IPS-20b (cell line): ENCODE measurements at regions not wholly inside any gene's neighbourhood (a gene's known extent, or its start where the extent isn't known, plus 50 kb on each side); places are given as distances from the start of the nearest gene placed in this dataset.

Source experiments
- H3K27ac ChIP-seq: one replicate; pipeline ENCODE4 v1.5.1; 2013; ENCODE audit warnings: low read length
- H3K27me3 ChIP-seq: 2 replicates; pipeline ENCODE4 v1.6.1; 2013; ENCODE audit warnings: mild to moderate bottlenecking, low read length, inconsistent platforms; ENCODE audit not compliant: insufficient read depth
- H3K36me3 ChIP-seq: 2 replicates; pipeline ENCODE4 v1.6.1; 2013; ENCODE audit warnings: low read depth, mild to moderate bottlenecking, inconsistent platforms, low read length, moderate library complexity; ENCODE audit not compliant: insufficient read depth
- H3K4me1 ChIP-seq: 2 replicates; pipeline ENCODE4 v1.6.1; 2013; ENCODE audit warnings: mild to moderate bottlenecking, control low read depth, inconsistent platforms, low read length, moderate library complexity; ENCODE audit not compliant: insufficient read depth
- H3K4me3 ChIP-seq: 2 replicates; pipeline ENCODE4 v1.5.1; 2013; ENCODE audit warnings: mild to moderate bottlenecking, low read length, inconsistent platforms
- H3K9ac ChIP-seq: 2 replicates; pipeline ENCODE4 v1.6.1; 2013; ENCODE audit warnings: low read depth, mild to moderate bottlenecking, inconsistent platforms, low read length, moderate library complexity
- H3K9me3 ChIP-seq: 2 replicates; pipeline ENCODE4 v1.6.1; 2013; ENCODE audit warnings: mild to moderate bottlenecking, low read depth, low read length, inconsistent platforms; ENCODE audit not compliant: insufficient read depth

DNA sequence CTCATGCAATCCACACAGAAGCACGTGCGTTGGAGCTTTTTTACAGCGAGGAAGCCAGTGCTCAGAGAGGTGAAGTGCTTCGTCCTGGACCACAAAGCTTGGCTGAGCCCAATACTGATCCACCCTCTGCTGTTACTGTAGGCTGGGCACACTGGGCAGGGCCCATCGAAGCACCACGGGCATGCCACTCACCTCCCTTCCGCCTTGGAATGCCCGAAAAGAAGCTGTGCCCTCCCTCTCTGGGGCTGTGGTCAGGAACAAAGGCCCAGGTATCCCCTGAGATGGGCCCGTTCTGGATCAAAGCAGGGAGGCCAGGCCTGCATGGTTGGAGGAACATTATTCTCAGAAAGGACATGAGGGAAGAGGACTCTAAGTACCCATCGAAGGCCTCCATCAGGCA, 206.7 kb upstream of the C1orf174 start:
- Histone ChIP-seq H3K4me3 (no peak overlapping the region), H3K9ac (no peak overlapping the region), H3K27me3 (no peaks in the 10 kb centered on the region), H3K9me3 (no peaks in the 10 kb centered on the region), H3K27ac (no peak overlapping the region), H3K36me3 (no peaks in the 10 kb centered on the region), H3K4me1 (no peaks in the 10 kb centered on the region)

DNA sequence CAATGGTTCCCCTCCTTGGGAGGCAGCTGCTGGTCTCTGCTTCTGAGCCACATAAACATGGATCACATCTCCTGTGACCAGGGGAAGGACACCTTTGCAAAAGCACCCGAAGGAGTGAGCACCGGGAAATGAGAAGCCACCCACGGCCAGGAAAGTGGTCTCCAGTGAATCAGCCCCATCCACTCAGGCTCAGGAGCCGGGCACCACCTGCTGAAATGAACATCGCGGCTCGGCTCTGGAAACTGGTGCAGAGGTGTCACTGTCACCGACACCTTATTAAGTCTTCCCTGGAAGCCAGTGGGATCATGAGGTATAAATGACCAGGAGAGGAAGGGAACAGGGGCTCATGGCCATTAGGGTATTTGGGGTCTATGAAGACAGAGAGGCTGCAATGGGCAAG, 207.2 kb upstream of the C1orf174 start:
- no peaks in the 10 kb centered on the region for H3K27me3 ChIP-seq
- H3K9me3 ChIP-seq = no peaks in the 10 kb centered on the region
- H3K4me3 ChIP-seq = no peak overlapping the region
- H3K4me1 ChIP-seq = no peaks in the 10 kb centered on the region
- H3K36me3 ChIP-seq = no peaks in the 10 kb centered on the region
- H3K9ac ChIP-seq = no peak overlapping the region
- H3K27ac ChIP-seq = no peak overlapping the region

DNA sequence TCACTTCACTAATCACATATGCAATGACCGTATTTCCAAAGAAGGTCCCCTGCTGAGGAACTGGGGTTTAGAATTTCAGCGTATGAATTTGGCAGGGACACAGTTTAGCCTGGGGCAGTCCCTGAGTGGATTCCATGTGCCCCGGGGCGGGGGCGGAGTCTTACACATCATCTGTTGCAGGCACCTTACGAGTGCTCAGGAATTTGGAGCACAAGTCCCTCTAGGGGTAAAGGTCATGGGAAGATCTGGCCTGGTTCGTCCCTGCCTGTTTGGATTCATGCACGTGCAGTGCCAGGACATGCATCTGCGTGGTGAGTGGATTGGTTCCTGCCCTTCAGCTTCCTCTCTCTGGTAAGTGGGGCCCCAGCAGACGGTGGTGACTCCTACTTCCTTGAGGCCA, 208.3 kb upstream of the C1orf174 start:
- no peaks in the 10 kb centered on the region for H3K4me1 ChIP-seq
- H3K27ac ChIP-seq = no peak overlapping the region
- no peak overlapping the region for H3K9ac ChIP-seq
- no peaks in the 10 kb centered on the region for H3K27me3 ChIP-seq
- H3K4me3 ChIP-seq = no peak overlapping the region
- H3K36me3 ChIP-seq = no peaks in the 10 kb centered on the region
- no peaks in the 10 kb centered on the region for H3K9me3 ChIP-seq

DNA sequence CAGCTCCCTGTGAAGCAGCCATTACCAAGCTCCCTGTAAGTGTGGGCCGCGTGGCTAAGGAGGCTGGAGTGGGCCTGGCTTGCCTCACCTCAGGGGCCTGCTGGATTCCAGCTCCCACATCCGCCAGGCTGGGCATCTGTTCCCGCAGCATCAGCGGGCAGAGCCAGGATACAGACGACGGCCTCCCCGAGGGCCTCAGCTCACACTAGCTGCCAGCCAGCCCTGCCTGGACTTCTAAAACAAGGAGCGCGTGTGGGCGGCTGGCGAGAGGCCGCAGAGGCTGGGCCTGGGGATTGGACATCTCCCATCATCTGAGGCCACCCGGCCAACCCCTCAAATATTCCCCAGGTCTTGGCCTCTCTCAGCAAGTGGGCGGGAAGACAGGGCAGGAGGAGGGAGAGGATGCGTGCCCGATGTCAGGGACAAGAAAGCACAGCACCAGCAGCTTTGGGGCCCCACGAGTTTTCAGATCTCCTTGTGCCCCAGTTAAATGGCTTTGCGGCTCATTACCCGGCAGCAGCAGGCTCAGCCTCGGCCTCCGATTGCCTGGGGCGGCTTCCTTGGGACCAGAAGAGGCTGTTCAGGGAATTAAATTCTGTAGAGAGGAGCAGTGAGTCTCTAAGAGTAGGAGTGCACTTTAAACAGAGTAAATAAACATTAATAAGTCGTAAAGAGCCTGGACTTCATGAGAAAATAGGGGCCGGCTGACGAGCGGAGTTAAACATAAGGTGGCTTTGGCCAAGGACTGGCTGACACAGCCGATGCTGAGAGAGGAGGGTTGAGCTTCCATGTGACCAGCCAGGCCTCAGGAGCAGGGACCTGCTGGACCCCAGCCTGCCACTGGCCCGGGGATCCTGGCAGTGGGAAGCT, 208.9 kb upstream of the C1orf174 start:
- Histone ChIP-seq H3K36me3 (no peaks in the 10 kb centered on the region), H3K9ac (no peak overlapping the region), H3K4me1 (no peaks in the 10 kb centered on the region), H3K9me3 (no peaks in the 10 kb centered on the region), H3K27ac (no peak overlapping the region), H3K27me3 (no peaks in the 10 kb centered on the region), H3K4me3 (no peak overlapping the region)

DNA sequence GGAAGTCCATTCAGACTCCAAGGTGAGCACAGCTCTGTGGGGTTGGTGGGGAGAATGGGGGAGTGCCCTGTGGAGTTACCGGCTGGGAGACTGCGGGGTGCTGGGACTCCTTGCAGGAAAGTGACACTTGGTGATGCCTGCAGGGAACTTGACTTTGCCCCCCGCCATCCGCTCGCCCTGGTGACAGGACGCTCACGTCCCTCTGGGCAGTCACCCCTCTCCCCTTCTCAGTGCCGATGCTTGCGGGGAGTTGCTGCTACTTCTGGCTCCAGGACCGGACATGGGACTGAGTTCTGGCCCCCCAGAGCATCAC, 209.5 kb upstream of the C1orf174 start:
- Histone ChIP-seq H3K27ac (no peak overlapping the region), H3K9ac (no peak overlapping the region), H3K27me3 (no peaks in the 10 kb centered on the region), H3K9me3 (no peaks in the 10 kb centered on the region), H3K4me3 (no peak overlapping the region), H3K4me1 (peaks cover 1% of the 10 kb centered on the region; the same call in 1 of the 2 replicates), H3K36me3 (no peaks in the 10 kb centered on the region)

DNA sequence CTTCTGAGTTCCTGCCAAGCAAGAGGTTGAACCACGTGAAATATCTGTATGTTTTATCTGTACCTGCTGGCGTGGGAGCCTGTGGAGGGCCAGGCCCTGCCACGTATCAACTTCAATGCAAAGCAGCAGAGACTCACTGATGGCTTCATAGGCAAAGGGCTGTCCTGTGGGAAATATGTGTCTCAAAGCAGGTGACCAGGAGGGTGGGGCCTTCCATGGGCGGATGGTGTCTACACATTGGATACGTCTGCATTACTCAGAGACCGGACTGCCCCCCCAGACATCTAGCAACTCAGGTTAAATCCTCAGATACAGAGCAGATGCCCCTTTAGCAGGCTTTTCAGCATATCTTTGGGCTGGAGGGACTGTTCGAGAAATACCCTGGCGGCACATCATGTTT, 210.8 kb upstream of the C1orf174 start:
- no peaks in the 10 kb centered on the region for H3K27me3 ChIP-seq
- H3K9ac ChIP-seq = no peak overlapping the region
- H3K4me1 ChIP-seq = peaks cover 6% of the 10 kb centered on the region; the same call in 1 of the 2 replicates
- H3K4me3 ChIP-seq = no peak overlapping the region
- H3K36me3 ChIP-seq = no peaks in the 10 kb centered on the region
- H3K9me3 ChIP-seq = no peaks in the 10 kb centered on the region
- H3K27ac ChIP-seq = no peak overlapping the region

DNA sequence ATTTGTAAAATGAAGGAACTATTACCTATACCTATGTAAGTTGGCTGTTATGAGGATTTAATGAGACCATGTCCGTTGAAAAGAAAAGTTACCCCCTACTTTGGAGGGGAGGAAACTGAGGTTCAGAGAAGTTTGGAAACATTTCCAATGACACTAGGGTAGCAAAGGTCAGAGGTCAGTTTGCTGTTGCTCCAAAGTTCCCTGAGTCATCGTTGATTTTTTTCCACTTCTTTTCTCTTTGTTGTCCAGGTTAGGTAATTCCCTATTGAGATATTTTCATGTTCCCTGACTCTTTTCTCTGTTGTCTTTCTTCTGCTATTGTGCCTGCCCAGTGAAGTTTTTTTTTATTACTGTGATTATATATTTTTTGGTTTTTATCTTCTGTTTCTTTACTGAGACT, 213.8 kb upstream of the C1orf174 start:
- no peaks in the 10 kb centered on the region for H3K9me3 ChIP-seq
- no peaks in the 10 kb centered on the region for H3K27me3 ChIP-seq
- peaks cover 6% of the 10 kb centered on the region; the same call in 1 of the 2 replicates for H3K4me1 ChIP-seq
- H3K36me3 ChIP-seq = no peaks in the 10 kb centered on the region
- H3K27ac ChIP-seq = no peak overlapping the region
- no peak overlapping the region for H3K9ac ChIP-seq
- H3K4me3 ChIP-seq = no peak overlapping the region

DNA sequence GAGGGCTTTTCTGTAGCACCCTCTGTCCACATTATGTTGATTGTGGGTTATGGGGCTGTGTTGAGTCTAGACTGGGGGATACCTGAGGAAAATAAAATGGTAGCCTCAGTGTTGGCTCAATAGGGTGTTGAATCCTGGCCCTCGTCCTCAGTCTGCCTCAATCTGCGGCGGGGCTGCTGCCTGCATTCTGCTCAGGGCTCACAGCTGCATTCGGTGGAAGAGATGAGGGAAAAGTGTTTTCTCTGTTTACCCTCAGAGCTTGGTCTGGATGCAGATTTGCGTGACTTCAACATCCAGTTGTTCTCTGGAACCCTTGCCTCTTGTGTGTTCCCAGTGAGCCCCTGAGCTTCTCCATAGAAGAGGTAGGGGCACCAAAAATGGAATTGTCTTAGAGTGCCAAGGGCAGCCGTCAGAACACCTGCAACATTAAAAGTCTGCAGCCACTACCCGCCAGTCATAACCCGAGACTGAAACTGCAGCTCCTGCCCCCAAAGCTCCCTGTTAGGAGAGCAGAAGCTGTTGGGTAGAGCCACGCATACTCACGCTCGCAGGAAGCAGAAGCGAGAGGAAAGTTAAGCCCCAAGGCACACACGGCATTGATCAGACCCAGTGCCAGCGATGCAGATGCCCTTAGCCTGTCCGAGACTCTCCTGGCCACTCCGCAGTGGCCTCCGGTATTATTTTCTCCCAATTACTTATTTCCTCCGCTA, 215.3 kb upstream of the C1orf174 start:
- H3K36me3 ChIP-seq = no peaks in the 10 kb centered on the region
- H3K9ac ChIP-seq = no peak overlapping the region
- peaks cover 10% of the 10 kb centered on the region; the same call in 1 of the 2 replicates for H3K4me1 ChIP-seq
- no peaks in the 10 kb centered on the region for H3K27me3 ChIP-seq
- no peak overlapping the region for H3K27ac ChIP-seq
- H3K9me3 ChIP-seq = no peaks in the 10 kb centered on the region
- no peak overlapping the region for H3K4me3 ChIP-seq

DNA sequence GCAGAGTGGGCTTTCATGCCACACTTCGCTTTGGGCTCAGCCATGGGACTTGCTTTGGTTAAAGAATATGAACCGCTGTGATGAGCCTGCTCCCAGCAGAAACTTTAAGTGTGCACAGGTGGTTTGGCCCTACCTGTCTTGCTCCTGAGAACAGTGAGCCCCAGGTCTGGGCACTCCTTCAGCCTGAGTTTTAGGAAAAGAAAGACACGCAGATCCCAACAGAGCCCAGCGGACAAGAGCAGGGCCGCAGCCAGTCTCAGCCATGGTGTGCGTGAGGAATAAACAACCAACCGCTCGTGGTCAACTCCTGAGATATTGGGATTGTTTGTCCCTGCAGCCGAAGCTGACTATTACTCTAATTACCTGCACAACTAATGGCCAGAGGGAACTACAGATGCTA, 217.1 kb upstream of the C1orf174 start:
- H3K27ac ChIP-seq = no peak overlapping the region
- H3K4me3 ChIP-seq = no peak overlapping the region
- H3K9ac ChIP-seq = no peak overlapping the region
- no peaks in the 10 kb centered on the region for H3K36me3 ChIP-seq
- H3K9me3 ChIP-seq = no peaks in the 10 kb centered on the region
- no peaks in the 10 kb centered on the region for H3K27me3 ChIP-seq
- peaks cover 10% of the 10 kb centered on the region; the same call in 1 of the 2 replicates for H3K4me1 ChIP-seq

DNA sequence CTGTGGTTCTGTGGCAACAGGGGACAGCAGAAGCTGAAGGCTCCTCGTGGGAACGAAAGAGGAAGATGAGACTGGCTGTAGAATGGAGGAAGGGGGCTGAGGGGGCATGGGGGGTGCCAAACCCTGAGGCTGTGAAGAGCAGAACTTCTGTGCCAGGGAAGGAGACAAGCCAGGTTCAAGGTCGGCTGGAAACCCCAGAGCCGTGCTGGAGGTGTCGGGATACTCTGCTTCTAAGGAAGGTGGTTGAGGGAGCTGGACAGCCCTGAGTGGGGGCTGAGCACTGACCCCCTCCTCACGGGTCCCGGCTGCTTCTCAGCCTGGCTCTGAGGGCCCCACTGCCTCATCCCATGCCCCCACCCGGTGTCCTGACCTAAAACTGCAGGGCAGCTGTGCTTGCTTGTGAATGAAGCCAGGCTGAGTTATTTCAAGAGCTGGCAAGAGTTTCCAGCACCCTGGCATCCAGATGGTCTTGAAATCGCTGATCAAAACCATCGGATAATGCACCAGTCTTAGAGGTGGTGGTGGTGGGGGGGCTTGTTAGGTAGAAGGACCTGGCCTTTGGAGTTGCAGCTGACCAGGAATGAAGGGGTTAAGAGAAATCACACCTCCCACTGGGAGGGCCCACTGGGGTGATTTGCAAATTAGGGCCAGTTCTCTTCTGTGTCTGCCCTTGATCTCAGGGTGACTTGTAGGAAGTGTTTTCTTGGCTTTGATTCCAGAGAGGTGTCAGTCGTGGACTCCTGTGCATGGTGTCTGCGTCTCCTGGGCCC, 218.9 kb upstream of the C1orf174 start:
- H3K9ac ChIP-seq = no peak overlapping the region

DNA sequence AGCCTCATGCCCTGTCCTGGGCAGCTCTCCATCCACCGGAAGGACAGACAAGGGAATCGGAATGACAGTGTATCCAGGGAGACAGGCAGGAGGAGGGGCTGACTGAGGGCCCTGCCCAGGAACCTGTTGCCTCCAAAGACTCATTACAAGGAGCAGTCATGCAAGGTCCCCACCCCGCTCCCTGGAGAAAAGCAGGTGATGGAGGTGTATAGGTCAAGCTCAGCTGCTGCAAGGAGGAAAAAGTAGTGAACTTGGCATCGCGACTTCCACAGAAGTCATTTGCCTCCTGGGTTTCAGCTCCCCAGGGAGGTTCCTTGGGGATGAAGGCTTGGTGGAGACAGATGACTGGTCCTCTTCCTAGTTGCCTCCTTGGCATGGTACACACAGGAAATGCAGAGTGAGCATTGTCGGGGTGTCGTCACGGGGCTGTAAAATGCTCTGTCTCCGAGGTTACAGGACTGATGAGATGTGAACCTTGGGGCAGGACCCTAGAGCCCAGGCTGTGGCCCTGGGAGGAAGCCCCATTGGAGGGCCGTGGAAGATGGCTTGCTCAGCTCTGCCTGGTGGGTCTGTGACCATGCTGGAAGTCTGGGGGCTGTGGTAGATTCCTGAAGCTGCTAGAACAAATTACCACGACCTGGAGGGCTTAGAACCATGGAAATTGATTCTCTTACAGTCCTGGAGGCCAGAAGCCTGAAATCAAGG, 219.6 kb upstream of the C1orf174 start:
- Histone ChIP-seq H3K36me3 (no peaks in the 10 kb centered on the region), H3K9ac (no peak overlapping the region), H3K27me3 (no peaks in the 10 kb centered on the region), H3K9me3 (no peaks in the 10 kb centered on the region), H3K4me1 (peaks cover 8% of the 10 kb centered on the region; the same call in 1 of the 2 replicates), H3K4me3 (no peak overlapping the region), H3K27ac (no peak overlapping the region)

More for the DNA sequence above, 218.9 kb upstream of the C1orf174 start:
- no peak overlapping the region for H3K27ac ChIP-seq
- H3K36me3 ChIP-seq = no peaks in the 10 kb centered on the region
- H3K9me3 ChIP-seq = no peaks in the 10 kb centered on the region
- peaks cover 10% of the 10 kb centered on the region; the same call in 1 of the 2 replicates for H3K4me1 ChIP-seq
- no peaks in the 10 kb centered on the region for H3K27me3 ChIP-seq
- no peak overlapping the region for H3K4me3 ChIP-seq
